NOMO-1 treated with dmso at 0.1 percent for 144 hours (cell line): ENCODE measurements at regions not wholly inside any gene's neighbourhood (a gene's known extent, or its start where the extent isn't known, plus 50 kb on each side); places are given as distances from the start of the nearest gene placed in this dataset.
"Not testable (repeated sequence)": the region's sequence is repeated elsewhere in the genome, so short reads cannot be mapped to it uniquely, and the experiment has no call there.

ENCODE experiments used
- DNase-seq: peaks from one replicate; lab custom pipeline; 2025; ENCODE audit not compliant: unreplicated experiment; lab: John Stamatoyannopoulos, UW

DNA sequence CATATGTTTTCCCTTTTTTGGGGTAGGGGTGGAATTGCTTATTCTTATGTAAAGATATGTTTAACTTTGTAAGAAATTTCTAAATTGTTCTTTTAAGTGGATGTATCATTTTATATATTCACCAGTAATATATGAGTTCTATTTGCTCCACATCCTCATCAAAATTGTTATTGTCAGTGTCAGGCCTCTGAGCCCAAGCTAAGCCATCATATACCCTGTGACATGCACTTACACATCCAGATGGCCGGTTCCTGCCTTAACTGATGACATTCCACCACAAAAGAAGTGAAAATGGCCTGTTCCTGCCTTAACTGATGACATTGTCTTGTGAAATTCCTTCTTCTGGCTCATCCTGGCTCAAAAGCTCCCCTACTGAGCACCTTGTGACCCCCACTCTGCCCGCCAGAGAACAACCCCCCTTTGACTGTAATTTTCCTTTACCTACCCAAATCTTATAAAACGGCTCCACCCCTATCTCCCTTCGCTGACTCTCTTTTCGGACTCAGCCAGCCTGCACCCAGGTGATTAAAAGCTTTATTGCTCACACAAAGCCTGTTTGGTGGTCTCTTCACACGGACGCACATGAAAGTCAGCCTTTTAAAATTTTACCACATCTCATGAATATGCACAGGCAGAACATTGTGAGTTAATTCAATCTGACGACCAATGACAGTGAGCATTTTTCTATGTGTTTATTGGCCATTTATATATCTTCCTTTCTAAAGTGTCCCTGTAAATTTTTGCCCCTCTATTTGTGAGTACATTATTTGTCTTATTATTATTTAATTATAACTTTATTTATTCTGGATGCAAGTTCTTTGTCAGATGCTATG is 176.8 kb downstream of the CDC14C start:
- not testable (repeated sequence) for DNase-seq

DNA sequence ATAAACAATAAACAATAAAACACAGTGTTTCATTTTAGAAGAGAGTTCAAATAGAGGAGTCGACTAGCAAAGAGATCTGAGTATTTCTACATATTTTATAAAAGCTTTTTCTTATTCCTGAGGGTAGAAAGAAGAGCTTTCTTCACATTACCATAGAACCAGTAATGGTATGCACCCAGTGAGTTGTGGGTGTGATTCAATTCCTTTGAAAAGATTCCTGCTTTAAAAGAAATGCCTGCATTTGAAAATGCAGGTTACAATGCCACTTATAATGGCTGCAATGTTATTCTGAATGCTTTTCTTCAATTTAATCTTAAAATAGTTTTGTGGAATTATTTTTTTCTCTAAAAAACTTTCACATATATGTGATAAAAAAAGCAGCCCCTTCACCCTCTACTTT is 178.1 kb downstream of the CDC14C start:
- no peak for DNase-seq

DNA sequence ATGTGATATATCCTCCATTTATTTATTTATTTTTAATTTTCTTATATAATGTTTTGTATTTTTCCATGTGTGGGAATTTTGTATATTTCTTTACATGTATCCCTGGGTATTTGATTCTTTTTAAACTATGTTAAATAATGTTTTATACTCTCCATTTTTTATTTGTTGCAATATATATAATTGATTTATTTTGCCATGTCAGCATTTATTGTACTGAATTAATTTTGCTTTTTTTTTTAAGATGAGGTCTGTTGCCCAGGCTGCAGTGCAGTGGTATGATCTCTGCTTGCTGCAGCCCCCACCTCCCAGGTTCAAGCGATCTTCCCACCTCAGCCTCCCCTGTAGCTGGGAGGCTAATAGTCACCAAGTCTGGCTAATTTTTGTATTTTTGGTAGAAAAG is 187.4 kb downstream of the CDC14C start:
- DNase-seq: no peak

DNA sequence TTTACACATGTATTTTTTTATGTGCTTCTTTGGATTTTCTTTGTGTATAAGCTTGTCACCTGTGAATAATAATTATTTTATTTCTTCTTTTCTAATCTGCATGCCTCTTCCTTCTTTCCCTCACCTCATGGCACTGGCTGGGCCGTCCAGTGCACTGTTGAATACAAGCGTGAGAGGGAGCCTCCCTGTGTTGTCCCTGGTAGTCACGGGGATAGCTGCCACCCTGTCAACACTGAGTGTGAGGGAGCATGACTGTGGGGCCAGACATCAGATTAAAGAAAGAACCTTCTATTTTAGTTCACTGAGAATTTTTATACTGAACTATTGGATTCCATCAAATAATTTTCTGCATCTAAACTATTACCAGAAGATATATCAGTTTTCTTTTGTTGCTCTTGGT is 187.9 kb downstream of the CDC14C start:
- DNase-seq: no peak

DNA sequence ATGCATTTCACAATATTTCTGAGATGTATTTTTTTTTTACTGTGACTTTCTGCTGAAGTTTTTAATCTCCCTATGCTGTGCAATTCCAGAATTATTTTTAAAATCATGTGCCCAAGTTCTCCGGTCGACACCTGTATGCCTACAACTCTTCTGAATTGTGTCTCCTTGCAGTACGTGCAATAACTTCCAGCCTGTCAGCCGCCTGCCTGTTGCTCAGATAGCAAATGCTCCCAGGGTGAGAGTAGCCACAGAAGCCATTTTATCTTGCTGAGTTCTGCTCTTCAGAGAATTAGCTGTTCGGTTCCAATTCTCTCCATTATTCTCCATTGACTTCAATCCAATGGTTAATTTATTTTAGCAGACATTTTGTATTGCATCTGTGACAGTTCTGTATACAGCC is 188.3 kb downstream of the CDC14C start:
- DNase-seq: no peak

DNA sequence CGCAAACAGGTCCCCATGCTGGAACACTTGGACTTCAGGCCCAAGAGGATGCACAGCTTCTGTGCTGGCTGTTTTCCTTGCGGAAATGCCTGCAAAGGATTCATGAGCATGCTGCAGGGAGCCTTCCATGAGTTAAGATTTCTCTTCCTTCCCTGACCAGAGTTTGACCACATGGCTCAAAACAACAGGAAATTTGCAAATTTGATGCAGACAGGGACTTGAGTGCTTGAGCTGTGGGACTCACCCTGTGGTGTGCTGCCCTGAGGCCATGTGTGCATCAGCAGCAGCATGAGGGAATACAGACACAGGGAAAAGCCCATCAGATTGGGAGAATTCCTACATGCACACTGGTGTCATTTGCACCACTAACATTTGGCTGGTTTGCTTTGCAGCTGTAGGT is 195.4 kb downstream of the CDC14C start:
- DNase-seq: no peak

DNA sequence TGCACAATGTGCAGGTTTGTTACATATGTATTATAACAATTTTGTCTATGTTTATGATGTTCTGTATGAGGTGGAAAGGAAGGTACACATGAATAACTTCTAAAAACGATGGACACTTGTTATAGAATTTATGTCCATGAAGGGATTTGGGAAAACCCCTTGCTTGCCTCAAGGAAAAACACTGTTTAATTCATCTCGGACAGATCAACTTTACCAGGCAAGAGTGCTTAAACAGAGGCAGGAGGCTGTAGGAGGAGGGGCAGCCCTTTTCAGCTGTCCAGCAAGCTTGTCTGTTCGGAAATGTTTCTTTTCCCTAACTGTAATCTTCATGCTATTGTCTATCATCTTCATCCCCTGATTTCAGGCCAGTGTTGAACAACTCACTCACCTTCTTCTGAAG is 200.9 kb downstream of the CDC14C start:
- DNase-seq: no peak

DNA sequence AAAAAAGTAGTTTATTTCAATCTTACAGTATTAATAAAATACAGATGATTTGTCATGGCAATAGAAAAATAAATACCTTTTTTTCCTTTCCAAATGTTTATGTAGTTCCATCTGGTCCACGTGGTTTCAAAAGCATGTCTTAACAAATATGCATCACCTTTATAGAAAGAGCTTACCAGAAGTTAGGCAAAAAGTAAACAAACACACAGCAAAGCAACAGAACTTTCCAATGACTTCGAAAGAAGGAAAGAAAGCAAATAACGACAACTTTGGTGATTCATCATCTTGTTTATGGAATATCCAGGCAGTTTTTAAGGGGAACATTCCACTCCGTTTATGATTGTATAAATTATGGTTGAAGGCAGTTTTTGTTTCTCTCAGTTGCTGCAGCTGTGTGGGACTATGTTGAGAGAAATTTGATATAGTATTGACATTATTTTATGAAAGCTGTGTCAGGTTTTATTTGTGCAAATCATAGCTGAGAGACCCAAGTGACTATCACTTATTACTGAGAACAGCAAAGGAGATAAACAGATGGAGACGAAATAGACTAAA is 203.1 kb downstream of the CDC14C start:
- DNase-seq: no peak

DNA sequence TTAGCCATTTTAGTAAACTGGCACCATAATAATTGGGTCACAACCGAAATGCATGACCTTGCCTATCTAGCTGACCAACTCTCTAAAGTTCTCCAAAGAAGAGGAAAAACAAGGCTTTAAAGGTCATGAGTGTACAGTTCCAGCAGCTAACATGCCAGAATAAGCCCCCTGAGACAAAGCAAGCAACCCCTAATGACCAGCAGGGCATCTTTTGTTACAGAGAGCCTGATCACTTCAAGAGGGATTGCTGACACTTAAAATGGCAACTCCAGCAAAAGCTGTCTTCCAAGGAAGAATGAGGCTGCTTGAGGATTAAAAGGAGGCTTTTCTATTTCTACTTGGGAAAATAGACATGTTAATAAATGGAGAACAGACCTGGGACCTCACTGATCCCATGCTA is 213.6 kb downstream of the CDC14C start:
- no peak for DNase-seq

DNA sequence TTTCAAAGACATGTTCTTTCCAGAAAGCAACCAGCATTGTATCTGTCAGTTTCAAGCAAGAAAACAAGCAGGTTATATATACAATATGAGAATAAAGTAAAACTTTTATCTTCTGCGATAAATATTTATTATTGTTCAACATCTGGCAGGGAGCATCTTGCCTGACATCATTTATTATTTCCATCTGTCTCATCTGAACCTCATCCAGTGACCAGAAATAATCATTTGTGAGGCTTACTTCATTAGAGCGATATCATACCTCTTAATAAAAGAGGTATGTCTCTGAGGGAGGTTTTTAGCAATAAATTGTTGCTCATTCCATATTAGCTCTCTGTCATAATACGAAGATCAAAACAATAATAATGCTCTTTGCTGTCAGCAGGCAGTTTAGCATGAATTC is 226.1 kb downstream of the CDC14C start:
- DNase-seq: no peak

DNA sequence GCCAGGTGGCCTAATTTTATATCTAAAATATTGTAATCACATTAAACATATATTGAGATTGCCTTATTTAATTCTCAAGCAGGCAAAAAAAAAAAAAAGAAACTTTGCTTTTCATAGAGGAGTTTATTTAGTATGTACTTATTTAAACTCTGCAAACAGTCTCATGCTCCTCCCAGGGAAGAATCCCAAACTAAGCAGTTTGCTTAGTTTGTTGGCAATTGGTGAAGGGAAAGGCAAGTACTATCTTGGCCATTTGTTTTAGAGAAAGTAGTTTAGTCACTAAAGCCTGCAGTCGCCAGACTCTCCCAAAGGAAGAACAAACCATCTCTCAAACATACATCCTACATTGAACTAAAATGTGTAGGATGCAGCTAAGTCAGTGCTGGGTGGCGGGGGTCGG is 226.8 kb downstream of the CDC14C start:
- DNase-seq: no peak

DNA sequence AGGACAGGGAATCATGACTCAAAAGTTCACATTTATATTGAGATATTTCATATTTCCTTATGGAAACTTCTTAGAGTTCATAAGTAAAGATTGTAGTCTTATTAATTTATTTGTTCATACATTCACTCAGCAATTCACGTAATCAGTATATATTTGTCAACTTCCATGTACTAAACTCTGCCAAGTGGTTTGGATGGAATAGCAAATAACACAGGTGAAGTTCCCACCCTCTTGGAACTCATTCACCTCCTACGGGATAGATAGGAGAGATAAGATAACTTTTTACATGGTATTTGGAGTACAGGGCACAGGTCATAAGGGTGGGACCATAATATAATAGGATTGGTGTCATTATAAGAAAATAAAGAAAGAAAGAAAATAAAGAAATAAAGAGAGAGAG is 234.0 kb downstream of the CDC14C start:
- no peak for DNase-seq

DNA sequence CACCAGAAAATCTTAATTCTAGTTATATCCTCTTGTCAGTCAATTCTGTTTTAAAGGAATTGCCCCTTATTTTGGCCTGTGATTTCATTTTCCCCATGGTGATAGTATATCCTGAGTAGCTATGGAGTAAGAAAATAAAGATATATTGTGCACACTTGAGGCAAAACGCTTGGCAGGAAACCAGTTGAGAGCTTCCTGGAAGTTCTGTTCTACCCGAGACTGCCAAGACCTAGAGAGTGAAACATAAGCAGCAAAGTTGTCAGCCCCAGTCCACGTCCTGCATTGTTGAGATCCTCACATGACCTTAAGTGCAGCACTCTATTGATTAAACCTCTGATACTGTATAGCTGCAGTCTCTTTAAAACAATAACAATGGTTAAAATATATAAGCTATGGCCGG is 235.2 kb downstream of the CDC14C start:
- no peak for DNase-seq

DNA sequence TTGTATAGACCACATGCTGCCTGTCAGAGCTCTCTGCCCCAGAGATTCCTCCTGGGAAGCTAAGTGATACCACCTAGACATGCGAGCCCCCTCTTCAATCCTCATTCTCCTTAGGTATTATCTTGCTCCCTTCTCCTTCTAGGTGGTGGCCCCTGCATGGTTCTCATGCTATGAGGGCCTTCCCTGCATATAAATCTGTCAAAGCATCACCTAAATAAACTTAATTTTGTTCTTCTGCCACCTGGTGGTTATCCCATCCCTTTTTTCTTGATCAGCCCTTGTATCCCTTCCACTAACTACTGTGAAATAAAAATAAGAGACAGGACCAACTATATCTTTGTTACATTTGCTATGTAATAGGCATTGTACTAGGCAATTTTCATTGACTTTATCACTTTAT is 242.1 kb downstream of the CDC14C start:
- no peak for DNase-seq

DNA sequence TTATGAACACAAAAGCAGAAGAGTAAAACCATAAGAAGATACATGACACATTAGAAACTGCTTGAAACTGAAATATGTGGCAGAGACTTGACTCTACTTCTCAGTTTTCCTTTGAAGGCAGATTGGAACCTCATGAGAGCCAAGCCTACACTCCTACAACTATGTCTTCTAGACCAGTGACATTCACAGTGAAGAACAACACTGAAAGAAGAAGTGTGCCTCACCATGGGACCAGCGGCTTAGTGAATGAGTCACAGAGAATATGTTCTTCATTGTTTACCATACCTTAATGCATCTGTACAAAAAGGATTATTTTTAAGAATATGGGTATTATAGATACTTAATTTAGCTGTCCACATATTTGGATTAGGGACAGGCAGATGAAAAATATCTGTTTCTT is 248.3 kb downstream of the CDC14C start:
- DNase-seq: no peak

DNA sequence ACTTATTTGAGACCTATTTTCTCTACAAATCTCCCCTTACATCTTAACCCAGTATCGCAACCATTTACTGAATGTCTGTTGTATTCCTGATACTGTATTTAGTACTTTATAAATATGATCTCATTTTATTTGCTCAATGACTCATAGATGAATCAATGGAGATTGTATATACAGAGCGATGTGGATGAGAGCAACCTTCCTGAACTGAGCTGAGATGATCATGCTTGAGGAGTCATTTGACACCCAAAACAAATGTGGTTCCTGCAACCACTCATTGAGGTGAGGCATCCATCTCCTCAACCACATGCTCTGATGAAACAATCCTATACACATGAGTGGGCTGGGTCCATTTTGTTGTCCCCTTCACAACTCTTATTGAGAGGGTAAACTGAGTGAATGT is 250.0 kb downstream of the CDC14C start:
- DNase-seq: no peak

DNA sequence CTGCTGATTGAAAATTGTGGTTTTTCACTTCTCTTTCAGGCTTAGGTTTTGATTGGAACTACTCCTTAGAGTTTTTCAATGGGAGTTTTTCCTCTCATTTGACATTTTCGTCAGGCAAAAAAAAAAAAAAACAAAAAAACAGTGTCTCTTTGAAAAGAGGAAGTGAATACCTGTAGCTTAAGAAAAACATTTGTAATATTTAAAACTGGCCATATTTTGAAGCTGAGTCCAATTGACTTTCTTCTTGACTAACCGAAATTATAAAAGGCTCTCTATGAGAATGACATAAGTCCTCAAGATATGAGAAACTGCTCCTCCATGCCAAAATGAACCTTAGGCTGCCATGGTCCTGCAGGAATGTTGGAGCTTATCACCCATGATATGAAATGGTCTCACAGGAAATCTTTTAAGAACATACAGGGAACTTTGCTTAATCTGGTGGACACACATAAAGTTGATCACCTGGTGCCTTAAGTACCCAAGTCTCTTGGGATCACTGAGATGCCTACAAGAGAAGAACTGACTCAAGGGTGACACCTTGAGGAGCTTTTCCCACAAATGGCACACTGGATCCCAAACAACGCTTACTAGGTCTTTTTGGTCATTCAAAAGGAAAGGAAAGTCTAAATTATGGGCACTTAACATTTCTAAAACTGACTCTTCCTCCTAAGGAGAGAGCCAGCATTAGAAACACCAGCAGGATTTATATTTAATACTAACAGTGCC is 263.4 kb downstream of the CDC14C start:
- DNase-seq: no peak

DNA sequence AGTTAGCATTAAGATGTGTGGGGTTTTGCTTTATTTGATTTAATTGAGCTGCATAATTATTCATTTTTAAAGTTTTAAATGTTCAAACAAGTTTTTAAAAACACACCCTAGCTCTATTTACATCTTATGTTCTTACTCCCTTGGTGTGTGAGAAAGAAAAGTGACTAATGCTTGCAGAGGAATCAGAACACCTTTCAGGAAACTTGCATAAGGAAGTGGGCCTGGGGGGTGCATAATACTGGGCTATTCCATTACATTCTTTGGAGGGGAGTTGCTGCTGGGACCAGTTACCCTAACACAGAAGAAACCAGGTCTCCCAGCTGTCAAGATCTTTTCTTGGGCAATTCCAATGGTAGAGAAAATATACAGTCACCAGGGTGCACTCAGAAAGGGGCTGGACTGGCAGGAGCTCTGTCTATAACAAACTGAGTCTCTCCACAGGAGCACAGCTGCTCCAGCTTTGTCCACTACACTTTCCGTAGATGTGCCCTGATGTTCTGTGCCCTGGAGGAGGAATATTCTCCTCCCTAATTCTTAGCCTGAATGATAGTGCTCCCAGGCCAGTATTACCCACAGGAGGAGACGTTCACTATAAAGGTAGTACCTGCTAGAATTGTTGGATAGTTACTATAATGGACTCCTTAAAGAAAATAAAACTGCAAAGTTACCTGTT is 304.2 kb downstream of the CDC14C start:
- DNase-seq: no peak

DNA sequence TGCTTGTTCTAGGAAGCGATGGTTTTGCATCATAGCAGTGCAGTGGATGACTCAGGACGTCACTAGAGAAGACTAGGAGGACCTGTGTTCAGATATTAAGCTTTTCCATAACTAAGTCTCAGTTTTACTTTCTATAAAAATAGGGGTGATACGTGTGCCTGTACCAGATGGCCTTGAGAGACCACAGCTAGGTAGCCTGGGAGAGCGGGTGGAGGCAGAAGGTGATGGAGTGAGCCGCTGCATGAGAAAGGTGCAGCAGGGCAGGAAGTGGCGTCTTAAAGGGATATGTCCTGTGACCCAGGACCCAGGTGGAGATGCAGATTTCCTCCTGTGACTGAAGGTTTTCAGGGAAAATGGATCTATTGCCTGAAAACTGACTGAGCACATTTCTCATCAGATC is 304.9 kb downstream of the CDC14C start:
- DNase-seq: no peak

DNA sequence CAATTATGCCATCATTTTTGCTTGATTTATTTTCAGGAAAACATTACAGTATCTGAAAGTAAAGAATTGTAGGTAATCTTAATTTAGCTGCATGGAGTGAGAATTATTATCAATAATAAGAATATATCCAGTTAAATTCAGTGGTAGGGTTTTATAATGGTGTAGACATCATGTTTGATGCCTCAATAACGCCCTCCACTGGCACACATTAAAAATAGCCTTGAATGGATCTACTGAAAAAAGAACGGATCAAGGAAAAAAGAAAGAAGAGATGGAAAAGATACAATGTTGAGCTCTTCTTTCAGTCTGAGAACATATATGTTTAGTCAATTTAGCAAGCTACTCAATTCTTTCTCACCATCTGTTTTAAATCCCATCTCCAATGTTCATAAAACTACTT is 319.2 kb downstream of the CDC14C start:
- no peak for DNase-seq

DNA sequence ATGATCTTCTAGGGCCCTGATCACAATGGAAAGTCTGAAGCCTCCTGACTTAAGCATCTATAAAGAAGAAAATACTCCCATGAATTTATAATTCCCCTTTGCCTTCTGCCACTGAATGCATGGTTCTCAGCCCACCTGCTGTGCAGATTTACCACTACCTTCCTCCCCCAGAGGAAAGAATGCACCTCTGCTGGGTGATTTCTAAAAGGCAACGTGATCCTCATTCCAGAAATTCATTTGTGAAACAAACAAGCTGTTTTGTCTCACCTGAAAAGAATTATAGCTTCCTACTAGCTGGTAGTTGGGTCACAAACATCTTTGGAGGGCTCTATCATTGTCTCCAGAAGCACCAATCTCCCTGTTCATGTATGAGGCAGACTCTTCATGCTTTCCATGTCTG is 320.2 kb downstream of the CDC14C start:
- DNase-seq: no peak

DNA sequence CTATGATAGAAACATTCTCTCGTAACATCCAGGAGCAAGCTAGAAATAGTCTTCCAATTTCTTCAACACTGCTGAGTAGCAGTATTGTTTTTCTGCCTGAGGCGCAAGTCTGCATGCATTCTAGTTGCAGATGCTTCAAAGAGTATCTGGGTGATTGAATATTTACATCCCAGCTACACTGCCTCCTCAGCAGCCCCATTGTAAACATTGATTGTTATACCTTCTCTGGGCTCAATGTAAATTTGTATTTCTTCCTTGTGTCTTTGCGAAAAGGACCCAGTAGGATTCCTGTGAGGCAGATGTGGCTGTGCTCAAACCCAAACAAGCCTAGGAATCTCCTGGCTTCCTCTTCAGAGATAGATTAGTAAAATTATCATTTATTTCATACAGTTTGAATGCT is 320.7 kb downstream of the CDC14C start:
- no peak for DNase-seq
